Lower lobe of right lung (tissue), 2 donors: ENCODE measurements at regions not wholly inside any gene's neighbourhood (a gene's known extent, or its start where the extent isn't known, plus 50 kb on each side); places are given as distances from the start of the nearest gene placed in this dataset.

Experiments used
- ATAC-seq, 2 donors: fragments of 200-7000 bp; cut with Tn5 transposase; one replicate each; pipeline ENCODE4 v1.9.1; 2020 to 2022; ENCODE audit warnings: mild to moderate bottlenecking in 2 of 2, moderate library complexity in 2 of 2
- DNase-seq: peaks from one replicate; pipeline ENCODE4 v3.0.0-alpha.2; 2020
- H3K27ac ChIP-seq: fragments of 200-600 bp; one replicate; pipeline ENCODE4 v1.8.0; 2022
- H3K27me3 ChIP-seq: fragments of 200-600 bp; one replicate; pipeline ENCODE4 v1.8.0; 2022; ENCODE audit warnings: low read depth
- H3K36me3 ChIP-seq: fragments of 200-600 bp; one replicate; pipeline ENCODE4 v1.8.0; 2022; ENCODE audit warnings: mild to moderate bottlenecking
- H3K4me1 ChIP-seq: fragments of 200-600 bp; one replicate; pipeline ENCODE4 v1.8.0; 2022
- H3K4me3 ChIP-seq: fragments of 200-600 bp; one replicate; pipeline ENCODE4 v1.8.0; 2022; ENCODE audit warnings: mild to moderate bottlenecking
- H3K9me3 ChIP-seq: fragments of 200-600 bp; one replicate; pipeline ENCODE4 v1.8.0; 2022
- intact Hi-C: fragments of 100-400 bp; cut with DNase I; formaldehyde crosslinking; loops from one replicate; pipeline ENCODE4 v1.11.0; 2022
- TF ChIP-seq, protein P1 (sequence below): fragments of 200-600 bp; IDR thresholded peaks from one replicate; pipeline ENCODE4 v1.8.0; 2022; ENCODE audit warnings: antibody characterized with exemption, mild to moderate bottlenecking
- donor health status: DM: no; HTN: yes; CAD: no; lungs with severe emphysema.

DNA sequence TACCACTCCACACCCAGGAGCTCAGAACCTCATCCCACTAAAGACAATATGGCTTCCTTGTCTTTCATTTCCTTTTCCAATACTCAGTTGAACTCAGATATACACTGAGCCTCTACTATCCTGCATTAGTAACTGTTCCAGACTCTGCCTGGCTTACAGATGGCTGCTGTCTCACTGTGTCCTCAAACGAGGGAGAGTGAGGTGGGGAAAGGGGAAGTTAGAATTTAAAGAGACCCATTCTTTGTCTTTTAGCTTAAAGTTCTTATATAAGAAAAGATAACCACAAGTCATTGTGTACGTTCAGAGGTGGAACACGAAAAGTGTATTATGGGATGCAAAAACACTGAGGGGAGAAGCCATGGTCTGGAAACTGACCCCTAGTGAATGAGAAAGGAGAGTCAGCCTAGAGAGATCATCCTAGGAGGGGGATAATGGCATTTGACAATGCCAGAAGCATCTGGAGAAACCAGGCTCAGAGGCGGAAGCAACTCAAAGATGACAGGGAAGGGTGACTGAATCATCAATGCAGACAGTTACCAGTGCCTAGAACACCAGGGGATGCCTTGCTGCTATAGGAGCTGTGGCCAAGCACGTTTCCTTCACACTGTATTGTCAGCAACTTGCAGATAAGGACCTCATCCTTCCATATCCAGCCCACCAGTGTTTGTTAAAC, 170.7 kb downstream of the CYRIA start:
- TF ChIP-seq, protein P1, sequence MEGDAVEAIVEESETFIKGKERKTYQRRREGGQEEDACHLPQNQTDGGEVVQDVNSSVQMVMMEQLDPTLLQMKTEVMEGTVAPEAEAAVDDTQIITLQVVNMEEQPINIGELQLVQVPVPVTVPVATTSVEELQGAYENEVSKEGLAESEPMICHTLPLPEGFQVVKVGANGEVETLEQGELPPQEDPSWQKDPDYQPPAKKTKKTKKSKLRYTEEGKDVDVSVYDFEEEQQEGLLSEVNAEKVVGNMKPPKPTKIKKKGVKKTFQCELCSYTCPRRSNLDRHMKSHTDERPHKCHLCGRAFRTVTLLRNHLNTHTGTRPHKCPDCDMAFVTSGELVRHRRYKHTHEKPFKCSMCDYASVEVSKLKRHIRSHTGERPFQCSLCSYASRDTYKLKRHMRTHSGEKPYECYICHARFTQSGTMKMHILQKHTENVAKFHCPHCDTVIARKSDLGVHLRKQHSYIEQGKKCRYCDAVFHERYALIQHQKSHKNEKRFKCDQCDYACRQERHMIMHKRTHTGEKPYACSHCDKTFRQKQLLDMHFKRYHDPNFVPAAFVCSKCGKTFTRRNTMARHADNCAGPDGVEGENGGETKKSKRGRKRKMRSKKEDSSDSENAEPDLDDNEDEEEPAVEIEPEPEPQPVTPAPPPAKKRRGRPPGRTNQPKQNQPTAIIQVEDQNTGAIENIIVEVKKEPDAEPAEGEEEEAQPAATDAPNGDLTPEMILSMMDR = no peak
- Histone ChIP-seq H3K9me3 (no peaks in the 10 kb centered on the region), H3K4me1 (no peaks in the 10 kb centered on the region), H3K4me3 (no peak overlapping the region), H3K27me3 (peaks cover 11% of the 10 kb centered on the region), H3K36me3 (no peaks in the 10 kb centered on the region), H3K27ac (no peak overlapping the region)
- no peak for DNase-seq
- intact Hi-C loops = no loop called here
- no peak for ATAC-seq

DNA sequence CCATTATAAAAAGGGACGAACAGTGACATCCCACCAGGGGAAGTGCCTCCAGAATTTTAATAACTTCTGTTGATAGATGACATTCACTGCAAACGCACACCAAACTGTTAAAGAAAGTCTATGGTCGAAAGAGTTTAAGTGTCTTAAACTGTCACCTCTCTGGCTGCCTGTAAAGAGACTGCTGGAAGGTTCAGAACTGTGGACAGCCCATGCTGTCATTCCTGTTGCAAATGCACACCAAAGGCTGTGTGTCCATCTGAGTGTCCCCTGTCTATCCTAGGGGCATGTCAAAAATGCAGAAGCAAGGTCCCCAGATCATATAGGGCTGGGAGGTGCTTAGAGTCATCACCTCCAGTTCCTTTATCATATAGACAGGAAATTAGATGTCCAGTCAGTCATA, 171.8 kb downstream of the CYRIA start:
- ATAC-seq (no peak), DNase-seq (no peak)
- no peaks in the 10 kb centered on the region for H3K4me1 ChIP-seq
- no peak overlapping the region for H3K4me3 ChIP-seq
- H3K27me3 ChIP-seq = peaks cover 11% of the 10 kb centered on the region
- TF ChIP-seq, protein P1 = no peak
- no peaks in the 10 kb centered on the region for H3K9me3 ChIP-seq
- intact Hi-C loops = no loop called here
- H3K36me3 ChIP-seq = no peaks in the 10 kb centered on the region
- no peak overlapping the region for H3K27ac ChIP-seq

DNA sequence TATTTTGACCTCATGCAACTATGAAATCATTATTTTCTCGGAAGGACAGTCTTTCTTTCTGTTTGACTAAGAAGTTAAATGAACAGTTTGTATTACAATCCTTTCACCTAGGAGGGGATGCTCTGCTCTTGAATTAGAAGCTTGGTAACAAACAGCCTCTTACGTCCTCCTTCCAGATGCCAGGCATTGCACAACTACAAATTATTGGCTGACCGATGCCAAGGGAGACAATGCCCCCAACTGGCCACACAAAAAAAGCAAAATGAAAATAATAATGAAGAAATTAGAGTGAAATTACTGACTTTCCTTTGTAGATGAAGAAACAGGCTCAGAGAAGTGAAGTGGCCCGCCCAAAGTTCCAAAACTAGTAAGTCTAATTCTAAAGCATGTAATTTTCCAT, 177.9 kb downstream of the CYRIA start:
- Histone ChIP-seq H3K27me3 (peaks cover 11% of the 10 kb centered on the region), H3K4me1 (no peaks in the 10 kb centered on the region), H3K9me3 (no peaks in the 10 kb centered on the region), H3K36me3 (no peaks in the 10 kb centered on the region), H3K27ac (no peak overlapping the region), H3K4me3 (no peak overlapping the region)
- DNase-seq (no peak), ATAC-seq (peak in 1 of 2 donors; percentile 70)
- intact Hi-C loops = loop anchor here (10.0 kb wide), 1 partner anchor 553 kb away; no protein-coding TSS in a partner anchor
- TF ChIP-seq, protein P1 = peak; percentile 52

DNA sequence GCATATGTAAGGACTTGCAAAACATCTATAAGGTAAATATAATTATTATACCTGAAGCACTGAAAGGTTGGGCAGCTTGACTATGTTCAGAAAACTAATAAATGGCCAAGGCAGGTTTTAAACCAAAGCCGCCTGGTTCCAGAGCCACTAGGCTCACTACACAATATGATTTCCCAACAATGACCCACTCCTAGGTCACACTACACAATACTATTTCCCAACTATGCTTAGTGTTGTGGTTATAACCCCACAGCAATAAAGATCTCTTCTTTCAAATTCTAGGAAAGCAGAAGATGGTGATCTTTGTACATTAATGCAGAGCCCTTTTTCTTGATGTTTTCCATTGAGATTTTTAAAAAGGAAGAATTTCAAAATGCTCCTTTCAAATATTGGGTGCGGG, 180.4 kb downstream of the CYRIA start:
- intact Hi-C loops = loop anchor here (10.0 kb wide), 1 partner anchor 550 kb away; no protein-coding TSS in a partner anchor
- Histone ChIP-seq H3K9me3 (no peaks in the 10 kb centered on the region), H3K36me3 (no peaks in the 10 kb centered on the region), H3K4me1 (no peaks in the 10 kb centered on the region), H3K27ac (no peak overlapping the region), H3K4me3 (no peak overlapping the region), H3K27me3 (no peaks in the 10 kb centered on the region)
- ATAC-seq = no peak
- DNase-seq = no peak
- TF ChIP-seq, protein P1 = no peak

DNA sequence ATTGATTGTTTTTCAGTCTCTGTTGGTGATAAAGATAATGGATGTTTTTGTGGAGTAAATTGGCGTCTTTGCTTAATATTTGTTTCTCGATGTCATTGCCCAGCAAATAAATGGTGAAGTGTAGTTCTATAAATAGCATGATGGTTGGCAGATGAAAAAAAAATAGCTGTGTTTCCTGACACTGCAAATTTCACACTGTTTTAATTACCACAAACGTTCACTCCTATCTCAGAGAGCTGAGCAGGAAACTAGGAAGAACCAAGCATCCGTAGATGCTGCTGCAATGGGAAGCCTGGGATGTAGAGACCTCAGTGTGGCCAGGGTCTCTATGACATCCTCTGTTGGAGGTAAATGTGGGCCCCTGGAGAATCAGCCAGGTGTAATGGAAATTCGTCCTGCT, 183.2 kb downstream of the CYRIA start:
- no peak overlapping the region for H3K27ac ChIP-seq
- no peaks in the 10 kb centered on the region for H3K36me3 ChIP-seq
- ATAC-seq (no peak), DNase-seq (no peak)
- no peak overlapping the region for H3K4me3 ChIP-seq
- TF ChIP-seq, protein P1 = no peak
- no peaks in the 10 kb centered on the region for H3K4me1 ChIP-seq
- H3K9me3 ChIP-seq = no peaks in the 10 kb centered on the region
- no peaks in the 10 kb centered on the region for H3K27me3 ChIP-seq
- intact Hi-C loops = loop anchor here (10.0 kb wide), 1 partner anchor 548 kb away; no protein-coding TSS in a partner anchor
